BJ (cell line): ENCODE measurements at regions not wholly inside any gene's neighbourhood (a gene's known extent, or its start where the extent isn't known, plus 50 kb on each side); places are given as distances from the start of the nearest gene placed in this dataset.
A peak's percentile ranks its signal among the peaks of the same experiment; 100 is the strongest.

Experiments used
- CTCF ChIA-PET: fragments of 350-600 bp; formaldehyde crosslinking; extraction: SDS; loops from one replicate; lab custom pipeline; 2021; ENCODE audit warnings: antibody characterized with exemption, inconsistent platforms; lab: Yijun Ruan, JAX
- POLR2A ChIA-PET: fragments of 300-600 bp; sonication (Branson Sonifier 250); formaldehyde crosslinking; extraction: SDS; loops from one replicate; lab custom pipeline; 2021; ENCODE audit warnings: antibody characterized with exemption; lab: Charles Lee
- DNase-seq: peaks from one replicate; pipeline ENCODE4 v3.0.0-alpha.2; 2011; ENCODE audit warnings: low read depth
- H3K27me3 ChIP-seq: 2 replicates; pipeline ENCODE4 v1.6.0; 2011; ENCODE audit warnings: low read length; ENCODE audit not compliant: control insufficient read depth, insufficient read depth
- H3K36me3 ChIP-seq: 2 replicates; pipeline ENCODE4 v1.5.1; 2011; ENCODE audit warnings: low read length; ENCODE audit not compliant: control insufficient read depth, insufficient read depth
- H3K4me3 ChIP-seq: 2 replicates; pipeline ENCODE4 v1.5.1; 2011; ENCODE audit warnings: low read depth, mild to moderate bottlenecking, control low read depth, low read length
- TF ChIP-seq, protein P1 (sequence below): IDR thresholded peaks from 2 replicates; pipeline ENCODE4 v1.5.1; 2011; ENCODE audit warnings: low read depth, mild to moderate bottlenecking, control low read depth, inconsistent platforms, low read length, moderate library complexity; ENCODE audit not compliant: insufficient read depth

DNA sequence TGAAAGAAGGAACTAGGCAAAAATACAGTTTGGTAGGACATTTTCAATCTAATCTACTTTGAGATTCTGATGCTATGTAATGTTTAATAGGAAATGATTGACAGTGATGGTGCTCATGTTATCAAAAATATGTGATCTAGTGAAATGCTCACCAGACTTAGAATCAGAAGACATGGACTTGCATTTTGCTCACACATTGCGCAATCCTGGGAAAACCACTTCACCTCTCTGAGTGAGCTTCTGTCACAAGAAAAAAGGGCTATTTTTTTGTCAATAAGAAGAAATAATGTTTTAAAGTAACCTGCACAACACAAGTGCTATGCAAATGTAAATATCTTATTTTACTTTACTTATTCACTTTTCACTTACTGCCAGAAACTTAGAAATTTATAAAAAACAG is 380.9 kb upstream of the HTR2A start:
- CTCF ChIA-PET: no interaction called here
- TF ChIP-seq, protein P1, sequence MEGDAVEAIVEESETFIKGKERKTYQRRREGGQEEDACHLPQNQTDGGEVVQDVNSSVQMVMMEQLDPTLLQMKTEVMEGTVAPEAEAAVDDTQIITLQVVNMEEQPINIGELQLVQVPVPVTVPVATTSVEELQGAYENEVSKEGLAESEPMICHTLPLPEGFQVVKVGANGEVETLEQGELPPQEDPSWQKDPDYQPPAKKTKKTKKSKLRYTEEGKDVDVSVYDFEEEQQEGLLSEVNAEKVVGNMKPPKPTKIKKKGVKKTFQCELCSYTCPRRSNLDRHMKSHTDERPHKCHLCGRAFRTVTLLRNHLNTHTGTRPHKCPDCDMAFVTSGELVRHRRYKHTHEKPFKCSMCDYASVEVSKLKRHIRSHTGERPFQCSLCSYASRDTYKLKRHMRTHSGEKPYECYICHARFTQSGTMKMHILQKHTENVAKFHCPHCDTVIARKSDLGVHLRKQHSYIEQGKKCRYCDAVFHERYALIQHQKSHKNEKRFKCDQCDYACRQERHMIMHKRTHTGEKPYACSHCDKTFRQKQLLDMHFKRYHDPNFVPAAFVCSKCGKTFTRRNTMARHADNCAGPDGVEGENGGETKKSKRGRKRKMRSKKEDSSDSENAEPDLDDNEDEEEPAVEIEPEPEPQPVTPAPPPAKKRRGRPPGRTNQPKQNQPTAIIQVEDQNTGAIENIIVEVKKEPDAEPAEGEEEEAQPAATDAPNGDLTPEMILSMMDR: no peak
- Histone ChIP-seq H3K27me3 (no peaks in the 10 kb centered on the region), H3K4me3 (no peak overlapping the region), H3K36me3 (no peaks in the 10 kb centered on the region)
- POLR2A ChIA-PET: no interaction called here
- no peak for DNase-seq

DNA sequence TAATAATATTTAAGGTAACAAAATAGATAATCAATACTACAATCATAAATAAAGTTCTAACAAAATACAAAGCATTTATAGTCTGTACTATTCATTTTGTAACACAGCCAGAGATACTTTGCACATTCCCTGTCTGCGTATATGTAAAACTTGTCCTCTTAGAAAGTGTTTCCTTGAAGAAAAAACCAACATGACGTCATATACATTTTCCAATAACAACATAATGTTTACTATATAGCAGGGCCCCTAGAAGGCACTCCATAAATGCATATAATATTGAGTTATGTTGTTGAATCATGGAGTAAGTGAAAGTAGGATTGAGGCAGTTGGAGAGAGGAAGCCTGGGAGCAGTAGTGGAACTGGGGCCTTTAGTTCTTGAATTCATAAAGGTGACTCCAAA is 371.4 kb upstream of the HTR2A start:
- no peaks in the 10 kb centered on the region for H3K36me3 ChIP-seq
- TF ChIP-seq, protein P1: no peak
- no peaks in the 10 kb centered on the region for H3K27me3 ChIP-seq
- CTCF ChIA-PET: no interaction called here
- no peak for DNase-seq
- H3K4me3 ChIP-seq: no peak overlapping the region
- POLR2A ChIA-PET: no interaction called here

DNA sequence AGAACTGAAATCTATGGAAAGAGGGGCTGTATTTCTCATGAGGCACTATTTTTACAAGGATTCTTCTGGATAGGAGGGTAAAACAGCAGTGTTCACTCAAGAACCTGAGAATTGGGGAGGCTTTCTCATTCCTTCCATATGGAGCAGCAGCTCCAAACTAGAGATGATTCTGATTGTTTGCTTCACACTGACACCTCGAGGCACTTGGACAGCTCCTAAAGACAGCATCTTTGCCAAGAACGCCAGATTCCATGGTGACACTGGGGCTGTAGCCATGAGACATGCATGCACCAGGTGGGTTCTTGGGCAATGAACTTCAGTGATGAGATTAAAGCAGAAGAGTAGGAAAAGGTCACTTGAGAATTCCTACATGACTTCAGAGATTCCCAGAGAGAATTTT is 361.5 kb upstream of the HTR2A start:
- ChIA-PET POLR2A (no interaction called here), CTCF (no interaction called here)
- H3K27me3 ChIP-seq: no peaks in the 10 kb centered on the region
- H3K4me3 ChIP-seq: no peak overlapping the region
- H3K36me3 ChIP-seq: no peaks in the 10 kb centered on the region
- TF ChIP-seq, protein P1: no peak
- no peak for DNase-seq

DNA sequence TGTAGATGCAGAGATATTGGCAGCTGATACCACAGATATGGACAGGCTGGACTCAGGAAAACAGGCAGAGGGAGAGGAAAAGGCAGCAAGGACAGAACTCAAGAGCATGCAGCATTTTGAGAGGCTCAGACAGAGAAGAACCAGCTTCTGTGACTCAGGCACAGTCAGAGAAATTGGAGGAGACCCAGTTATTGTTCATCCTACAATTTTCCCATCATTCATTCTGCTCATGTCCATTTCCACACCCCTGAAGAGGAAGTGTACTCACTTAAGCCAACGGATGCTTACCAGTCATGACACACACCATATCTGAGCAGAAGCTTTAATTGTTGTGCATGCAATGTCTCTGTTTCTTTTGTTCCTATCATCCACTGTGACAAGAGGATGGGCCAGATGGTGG is 359.8 kb upstream of the HTR2A start:
- DNase-seq: peak; percentile 32
- POLR2A ChIA-PET: no interaction called here
- Histone ChIP-seq H3K4me3 (no peak overlapping the region), H3K27me3 (no peaks in the 10 kb centered on the region), H3K36me3 (no peaks in the 10 kb centered on the region)
- TF ChIP-seq, protein P1: no peak
- CTCF ChIA-PET: interaction anchor here (1.1 to 1.3 kb wide), 2 partner anchors 19 to 37 kb away, joined by 3 to 5 read pairs; no protein-coding TSS in a partner anchor

DNA sequence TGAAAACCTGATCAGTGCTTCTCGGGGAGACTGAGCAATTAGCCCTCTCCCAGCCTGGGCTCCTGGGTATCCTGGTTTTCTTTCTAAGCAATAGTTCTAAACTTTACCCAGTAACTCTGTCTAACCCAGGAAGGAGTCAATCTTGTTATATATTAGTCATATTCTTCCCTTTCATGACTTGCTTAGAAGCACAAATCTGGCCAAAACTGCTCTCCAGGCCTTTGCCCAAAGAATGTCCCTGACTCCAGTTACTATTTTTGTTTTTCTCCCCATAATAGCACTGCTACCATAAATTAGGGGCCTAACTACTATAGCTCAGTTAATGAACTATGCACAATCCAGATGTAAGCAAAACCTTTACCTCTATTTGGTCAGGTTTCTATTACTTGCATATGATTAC is 355.8 kb upstream of the HTR2A start:
- ChIA-PET CTCF (no interaction called here), POLR2A (no interaction called here)
- no peaks in the 10 kb centered on the region for H3K27me3 ChIP-seq
- H3K36me3 ChIP-seq: no peaks in the 10 kb centered on the region
- no peak for DNase-seq
- no peak overlapping the region for H3K4me3 ChIP-seq
- TF ChIP-seq, protein P1: no peak
